ENCODE measurements at regions not wholly inside any gene's neighbourhood (a gene's known extent, or its start where the extent isn't known, plus 50 kb on each side); places are given as distances from the start of the nearest gene placed in this dataset.

DNA sequence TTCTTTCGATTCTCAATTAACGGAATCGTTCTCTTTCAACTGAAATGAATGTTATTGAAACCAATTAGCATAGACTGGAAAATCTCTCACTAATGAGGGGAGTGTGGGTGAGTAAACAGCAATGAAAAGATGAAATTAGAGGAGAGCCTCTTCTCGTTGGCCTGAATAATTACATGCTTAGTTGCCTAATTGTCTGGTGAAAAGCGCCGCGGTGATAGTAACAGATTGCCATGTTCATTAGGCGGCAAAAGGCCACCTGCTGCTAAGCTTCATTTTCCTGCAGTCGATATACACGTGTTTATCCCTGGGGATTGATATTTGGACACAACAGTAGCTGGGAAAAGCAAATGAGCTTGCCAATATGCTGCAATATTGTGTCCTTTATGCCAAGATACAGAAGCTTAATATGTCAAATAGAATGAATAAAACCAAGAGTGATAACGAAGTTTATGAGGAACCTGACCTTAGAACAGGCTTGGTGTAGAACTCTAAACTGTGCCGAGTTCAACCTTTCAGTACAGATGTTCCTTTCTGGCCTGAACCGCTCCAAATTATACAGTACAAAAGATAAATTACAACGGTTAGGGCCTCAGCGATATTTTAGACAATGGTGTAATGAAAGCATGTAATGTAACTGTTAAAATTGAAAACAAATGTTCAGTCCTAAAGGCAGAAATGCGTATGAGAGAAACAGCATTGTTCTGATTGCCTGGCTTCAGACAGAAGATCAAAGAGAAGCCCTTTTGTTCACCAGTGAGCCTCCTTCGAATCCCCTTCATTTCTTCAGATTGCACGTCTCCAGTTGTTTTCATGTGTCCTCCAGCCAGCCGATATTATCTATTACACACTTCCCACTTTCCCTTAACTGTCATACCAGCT lies 185.2 kb downstream of the SHOX2 start:
- TF ChIP-seq TCF12 (IDR thresholded peaks at IDR 0.05; ENCODE audit: low read depth) (no peak), TAF1 (IDR thresholded peaks at IDR 0.05; ENCODE audit: low read depth) (no peak), CEBPB (IDR thresholded peaks at IDR 0.05) (no peak), ZBTB7A (IDR thresholded peaks at IDR 0.05; ENCODE audit: low read depth) (no peak)

GRCh38 chr3:157919319-157919887 lies 186.8 kb downstream of the SHOX2 start:
- TF ChIP-seq REST (IDR thresholded peaks at IDR 0.05; ENCODE audit: low read depth) (no peak), TCF12 (IDR thresholded peaks at IDR 0.05; ENCODE audit: low read depth) (no peak), CEBPB (IDR thresholded peaks at IDR 0.05) (no peak)

DNA sequence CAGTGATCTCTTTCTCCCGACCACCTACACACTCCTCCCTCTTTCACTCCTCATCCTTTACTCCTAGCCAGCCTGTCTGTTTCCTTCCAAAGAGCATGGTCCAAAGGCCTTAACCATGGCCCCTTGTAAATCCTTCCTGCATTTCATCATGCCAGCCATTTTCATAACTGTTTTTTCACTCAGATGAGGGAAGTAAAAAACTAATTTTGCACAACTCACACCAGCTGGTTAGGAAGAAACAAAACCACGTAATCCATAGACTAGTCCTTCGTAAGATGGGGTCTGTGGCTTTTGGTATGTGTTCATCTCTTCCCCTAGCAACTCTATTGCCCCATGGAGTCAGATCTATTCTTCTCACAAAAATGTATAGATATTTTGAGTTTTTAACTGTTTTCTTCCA lies 187.8 kb downstream of the SHOX2 start:
- TF ChIP-seq CREB1 (IDR thresholded peaks at IDR 0.05; ENCODE audit: low read depth) (no peak), EGR1 (IDR thresholded peaks at IDR 0.05) (no peak)

DNA sequence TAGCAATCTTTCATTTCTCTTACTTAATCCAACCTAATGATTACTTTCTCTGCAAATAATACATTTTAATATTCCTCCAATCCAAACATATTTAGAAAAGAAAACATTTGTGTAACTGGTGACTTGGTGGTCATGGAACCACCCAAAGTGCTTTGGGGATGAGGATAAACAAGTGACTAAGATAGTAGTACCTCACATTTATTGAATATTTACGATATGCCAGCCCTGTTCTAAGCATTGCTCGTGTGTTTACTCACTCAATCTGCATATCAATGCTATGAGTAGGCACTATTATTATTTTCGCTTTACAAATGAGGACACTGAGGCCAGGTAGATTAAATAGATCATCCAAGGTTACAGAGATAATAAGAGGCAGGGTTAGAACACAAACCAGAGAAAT lies 189.5 kb downstream of the SHOX2 start:
- TF ChIP-seq CEBPB (IDR thresholded peaks at IDR 0.05), result no peak
- TF ChIP-seq YY1 (IDR thresholded peaks at IDR 0.05; ENCODE audit: low read depth), result no peak
- TF ChIP-seq, protein P1, sequence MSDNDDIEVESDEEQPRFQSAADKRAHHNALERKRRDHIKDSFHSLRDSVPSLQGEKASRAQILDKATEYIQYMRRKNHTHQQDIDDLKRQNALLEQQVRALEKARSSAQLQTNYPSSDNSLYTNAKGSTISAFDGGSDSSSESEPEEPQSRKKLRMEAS (IDR thresholded peaks at IDR 0.05), result no peak
- no peak for TF ChIP-seq FOXM1 (IDR thresholded peaks at IDR 0.05; ENCODE audit: borderline replicate concordance, low read depth)
- no peak for TF ChIP-seq TCF12 (IDR thresholded peaks at IDR 0.05; ENCODE audit: low read depth)
- no peak for TF ChIP-seq EP300 (IDR thresholded peaks at IDR 0.05; ENCODE audit: borderline replicate concordance)
- TF ChIP-seq TAF1 (IDR thresholded peaks at IDR 0.05; ENCODE audit: low read depth), result no peak

DNA sequence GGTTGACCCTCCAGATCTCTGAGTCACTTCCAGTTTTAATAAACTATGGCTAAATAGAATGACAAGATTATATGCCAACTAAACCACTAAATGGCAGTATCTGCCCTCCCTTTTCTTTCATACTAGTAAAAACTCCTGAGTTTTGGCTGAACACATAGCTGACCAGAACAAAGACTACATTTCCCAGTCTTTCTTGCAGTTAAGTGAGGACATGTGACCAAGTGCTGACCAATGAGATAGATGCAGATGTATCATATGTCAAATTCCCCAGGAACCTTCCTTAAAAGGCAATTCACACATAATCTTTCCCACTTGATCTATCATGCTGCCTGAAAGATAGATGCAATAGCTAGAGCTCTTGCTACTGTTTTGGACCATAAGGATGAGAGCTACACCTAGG lies 191.3 kb downstream of the SHOX2 start:
- no peak for TF ChIP-seq NFIC (IDR thresholded peaks at IDR 0.05)
- TF ChIP-seq EP300 (IDR thresholded peaks at IDR 0.05; ENCODE audit: borderline replicate concordance), result no peak
- no peak for TF ChIP-seq REST (IDR thresholded peaks at IDR 0.05; ENCODE audit: low read depth)
- no peak for TF ChIP-seq FOXM1 (IDR thresholded peaks at IDR 0.05; ENCODE audit: borderline replicate concordance, low read depth)
- TF ChIP-seq RAD21 (IDR thresholded peaks at IDR 0.05; ENCODE audit: low read depth), result no peak
- TF ChIP-seq, protein P1 (IDR thresholded peaks at IDR 0.05), result no peak
- TF ChIP-seq TCF12 (IDR thresholded peaks at IDR 0.05; ENCODE audit: low read depth), result no peak
- no peak for TF ChIP-seq ZBTB7A (IDR thresholded peaks at IDR 0.05; ENCODE audit: low read depth)
- TF ChIP-seq, protein P2, sequence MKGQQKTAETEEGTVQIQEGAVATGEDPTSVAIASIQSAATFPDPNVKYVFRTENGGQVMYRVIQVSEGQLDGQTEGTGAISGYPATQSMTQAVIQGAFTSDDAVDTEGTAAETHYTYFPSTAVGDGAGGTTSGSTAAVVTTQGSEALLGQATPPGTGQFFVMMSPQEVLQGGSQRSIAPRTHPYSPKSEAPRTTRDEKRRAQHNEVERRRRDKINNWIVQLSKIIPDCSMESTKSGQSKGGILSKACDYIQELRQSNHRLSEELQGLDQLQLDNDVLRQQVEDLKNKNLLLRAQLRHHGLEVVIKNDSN (IDR thresholded peaks at IDR 0.05), result peak; percentile 92

DNA sequence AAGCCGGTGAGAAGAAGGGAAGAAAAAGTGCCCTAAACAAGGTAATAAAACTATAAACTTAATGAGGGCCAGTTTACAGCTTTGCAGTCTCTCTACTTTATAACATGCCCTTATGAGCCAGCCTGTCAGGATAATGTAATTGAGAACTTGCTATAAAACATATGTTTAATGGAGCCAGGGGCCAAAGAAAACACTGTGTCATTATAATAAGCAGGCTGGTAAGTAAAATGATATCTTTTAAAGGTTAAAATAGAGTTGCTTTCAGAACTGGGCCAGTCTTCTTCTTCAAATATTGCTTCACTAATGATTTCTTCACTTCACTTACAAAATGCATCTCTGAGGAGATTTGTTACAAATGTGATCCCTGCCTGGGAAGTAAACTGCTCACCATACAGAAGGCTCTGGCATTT lies 192.5 kb downstream of the SHOX2 start:
- TF ChIP-seq TAF1 (IDR thresholded peaks at IDR 0.05; ENCODE audit: low read depth) (no peak), CREB1 (IDR thresholded peaks at IDR 0.05; ENCODE audit: low read depth) (no peak), REST (IDR thresholded peaks at IDR 0.05; ENCODE audit: low read depth) (no peak), YY1 (IDR thresholded peaks at IDR 0.05; ENCODE audit: low read depth) (no peak), RAD21 (IDR thresholded peaks at IDR 0.05; ENCODE audit: low read depth) (no peak), NFIC (IDR thresholded peaks at IDR 0.05) (no peak), ZBTB7A (IDR thresholded peaks at IDR 0.05; ENCODE audit: low read depth) (no peak), EP300 (IDR thresholded peaks at IDR 0.05; ENCODE audit: borderline replicate concordance) (no peak), EGR1 (IDR thresholded peaks at IDR 0.05) (no peak), CEBPB (IDR thresholded peaks at IDR 0.05) (no peak)
- TF ChIP-seq, protein P1 (IDR thresholded peaks at IDR 0.05), result no peak
- TF ChIP-seq, protein P2 (IDR thresholded peaks at IDR 0.05), result no peak
